ENCODE measurements at regions not wholly inside any gene's neighbourhood (a gene's known extent, or its start where the extent isn't known, plus 50 kb on each side); places are given as distances from the start of the nearest gene placed in this dataset.

- H3K27ac ChIP-seq (ENCODE audit: low read depth, low read length): no peak overlapping the region
- H3K56ac ChIP-seq (replicated peaks; ENCODE audit: insufficient read length, low read depth, low read length): no peak overlapping the region
- DNase-seq (ENCODE audit: low read depth in 1 of 2, low spot score in 2 of 2): no peak
- no peak overlapping the region for H4K8ac ChIP-seq (ENCODE audit: extremely low read depth, insufficient read depth, low read length)
- H3K4ac ChIP-seq (replicated peaks; ENCODE audit: insufficient read length, low read depth, low read length): no peak overlapping the region
- H4K5ac ChIP-seq (ENCODE audit: insufficient read length, low read depth, low read length): no peak overlapping the region
- H3K79me2 ChIP-seq (ENCODE audit: control insufficient read depth in 1 of 2, insufficient read depth in 2 of 2, low read length in 2 of 2): no peaks in the 10 kb centered on the region
- no peaks in the 10 kb centered on the region for H3K36me3 ChIP-seq (ENCODE audit: control insufficient read depth in 2 of 4, insufficient read depth in 4 of 4, low read length in 3 of 4)
- no peak overlapping the region for H2AFZ ChIP-seq (ENCODE audit: low read length)
- H3K79me1 ChIP-seq (ENCODE audit: low read depth, low read length): no peaks in the 10 kb centered on the region
- no peaks in the 10 kb centered on the region for H3K27me3 ChIP-seq (replicated peaks in 1 of 4; ENCODE audit: control insufficient read depth in 3 of 4, extremely low read depth in 1 of 4, insufficient read depth in 3 of 4, low read length in 3 of 4)
- 96% methylated on average over 5 of the region's 5 CpGs; no CpG with 5 or more reads in 1 of the 2 experiments for WGBS, 2 experiments (ENCODE audit: extremely low coverage in 1 of 2, insufficient coverage in 1 of 2, insufficient read length in 1 of 2, insufficient replicate concordance in 2 of 2, low coverage in 1 of 2, low lambda C conversion rate in 2 of 2, missing lambda C conversion rate in 1 of 2)
- H3K23me2 ChIP-seq (ENCODE audit: low read depth, low read length): no peaks in the 10 kb centered on the region
- ChIA-PET CTCF (ENCODE audit: partially characterized antibody) (interaction anchor here (1.1 kb wide), 1 partner anchor 8 kb away, joined by 3 read pairs; no protein-coding TSS in a partner anchor), POLR2A (ENCODE audit: partially characterized antibody) (no interaction called here)
- no peaks in the 10 kb centered on the region for H4K20me1 ChIP-seq (replicated peaks in 1 of 2; ENCODE audit: control insufficient read depth in 1 of 2, insufficient read depth in 2 of 2, low read length in 2 of 2)
- H2BK5ac ChIP-seq (ENCODE audit: low read depth, low read length): no peak overlapping the region
- H3K23ac ChIP-seq (ENCODE audit: insufficient read length): no peak overlapping the region
- H2BK20ac ChIP-seq (ENCODE audit: low read length): no peak overlapping the region
- H3K14ac ChIP-seq (ENCODE audit: insufficient read length): no peak overlapping the region
- H2BK12ac ChIP-seq (ENCODE audit: low read depth, low read length): no peak overlapping the region
- H3K4me3 ChIP-seq (ENCODE audit: extremely low read depth in 1 of 4, insufficient read depth in 2 of 4, low read depth in 3 of 4, low read length in 4 of 4): no peak overlapping the region
- no peaks in the 10 kb centered on the region for H3K9me3 ChIP-seq (ENCODE audit: insufficient read depth in 2 of 2, low read depth in 1 of 2, low read length in 1 of 2)
- H3K4me2 ChIP-seq (ENCODE audit: insufficient read depth in 1 of 2, low read depth in 2 of 2, low read length in 2 of 2): no peak overlapping the region
- no peak overlapping the region for H2AK5ac ChIP-seq (ENCODE audit: low read depth, low read length)
- no peak overlapping the region for H2BK15ac ChIP-seq (ENCODE audit: low read length)
- H2BK120ac ChIP-seq (replicated peaks; ENCODE audit: low read depth, low read length): no peak overlapping the region
- H3K18ac ChIP-seq (ENCODE audit: extremely low read depth, low read length): no peak overlapping the region
- H4K91ac ChIP-seq (replicated peaks; ENCODE audit: insufficient read length, low read length): no peak overlapping the region
- H3K9ac ChIP-seq (replicated peaks in 1 of 4; ENCODE audit: extremely low read depth in 1 of 4, low read depth in 3 of 4, low read length in 3 of 4): no peak overlapping the region
- no peaks in the 10 kb centered on the region for H3K4me1 ChIP-seq (replicated peaks in 1 of 4; ENCODE audit: control insufficient read depth in 3 of 4, insufficient read depth in 4 of 4, low read length in 3 of 4)
- no peak for FAIRE-seq
- TF ChIP-seq BACH1 (IDR thresholded peaks at IDR 0.05; ENCODE audit: low read length): no peak
Measured at GRCh38 chr19:31705656-31706055, 356.4 kb upstream of the TSHZ3 start.
